Activated CD4-positive, alpha-beta T cell treated with anti-CD3 and anti-CD28 coated beads, Interleukin-2, amount 50 U/mL, for 24 hours (primary cell): ENCODE measurements at regions not wholly inside any gene's neighbourhood (a gene's known extent, or its start where the extent isn't known, plus 50 kb on each side); places are given as distances from the start of the nearest gene placed in this dataset.
"Not testable (repeated sequence)": the region's sequence is repeated elsewhere in the genome, so short reads cannot be mapped to it uniquely, and the experiment has no call there.

Experiments
- DNase-seq, 2 donors: peaks; one replicate each; pipeline ENCODE4 v3.0.0-alpha.2; 2020; ENCODE audit warnings: low read depth in 1 of 2, low spot score in 1 of 2

GRCh38 chr16:55061126-55061525 lies 130.5 kb downstream of the IRX5 start:
- DNase-seq: no peak

- DNase-seq: no peak
Measured at GRCh38 chr16:55062442-55062841, 131.8 kb downstream of the IRX5 start.

GRCh38 chr16:55072976-55073375 lies 142.3 kb downstream of the IRX5 start:
- no peak for DNase-seq

DNA sequence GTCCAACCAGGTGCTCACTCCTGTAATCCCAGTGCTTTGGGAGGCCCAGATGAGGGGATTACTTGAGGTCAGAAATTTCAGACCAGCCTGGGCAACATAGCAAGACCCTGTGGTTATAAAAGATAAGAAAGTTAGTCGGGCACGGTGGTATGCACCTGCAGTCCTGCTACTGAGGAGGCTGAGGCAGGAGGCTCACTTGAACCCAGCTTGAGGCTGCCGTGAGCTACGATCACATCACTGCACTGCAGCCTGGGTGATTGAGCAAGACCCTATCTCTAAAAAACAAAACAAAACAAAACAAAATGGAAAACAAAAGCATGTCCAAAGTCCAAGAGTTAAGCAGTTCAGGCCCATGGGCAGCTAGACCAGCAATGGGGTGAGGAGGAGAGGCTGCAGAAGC lies 143.2 kb downstream of the IRX5 start:
- no peak for DNase-seq

DNA sequence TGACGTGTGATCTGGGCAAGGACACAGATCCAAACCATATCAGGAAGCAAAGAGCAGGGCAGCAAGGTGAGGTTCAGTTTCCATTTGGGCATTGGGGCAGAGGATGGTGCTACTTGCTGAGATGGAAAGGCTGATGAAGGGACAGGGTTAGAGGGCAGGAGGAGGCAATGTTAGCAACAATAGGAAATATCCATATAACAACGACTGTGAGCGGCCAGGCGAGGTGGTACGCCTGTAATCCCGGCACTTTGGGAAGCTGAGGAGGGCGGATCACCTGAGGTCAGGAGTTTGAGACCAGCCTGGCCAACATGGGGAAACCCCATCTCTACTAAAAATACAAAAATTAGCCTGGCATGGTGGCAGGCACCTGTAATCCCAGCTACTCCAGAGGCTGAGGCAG lies 144.5 kb downstream of the IRX5 start:
- DNase-seq: not testable (repeated sequence)

DNA sequence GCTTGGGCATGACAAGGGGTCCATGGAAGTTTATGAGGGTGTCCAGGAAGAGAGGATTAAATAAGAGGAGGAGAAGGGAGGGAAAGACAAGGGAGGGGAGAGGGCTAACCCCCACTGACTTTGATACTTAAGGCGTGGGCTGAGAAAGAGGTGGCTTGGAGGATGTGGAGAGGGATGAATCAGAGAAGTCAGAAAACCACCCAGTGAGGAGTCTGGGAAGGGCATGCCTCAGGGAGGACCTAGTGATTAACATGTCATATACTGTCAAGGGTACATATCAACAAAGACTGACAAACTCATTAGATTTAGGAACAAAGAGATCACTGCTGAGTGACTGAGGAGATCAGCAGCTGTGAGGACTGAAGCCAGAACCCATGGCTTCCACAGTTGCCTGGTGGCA lies 145.4 kb downstream of the IRX5 start:
- no peak for DNase-seq

GRCh38 chr16:55077266-55077665 lies 146.6 kb downstream of the IRX5 start:
- DNase-seq: no peak

DNA sequence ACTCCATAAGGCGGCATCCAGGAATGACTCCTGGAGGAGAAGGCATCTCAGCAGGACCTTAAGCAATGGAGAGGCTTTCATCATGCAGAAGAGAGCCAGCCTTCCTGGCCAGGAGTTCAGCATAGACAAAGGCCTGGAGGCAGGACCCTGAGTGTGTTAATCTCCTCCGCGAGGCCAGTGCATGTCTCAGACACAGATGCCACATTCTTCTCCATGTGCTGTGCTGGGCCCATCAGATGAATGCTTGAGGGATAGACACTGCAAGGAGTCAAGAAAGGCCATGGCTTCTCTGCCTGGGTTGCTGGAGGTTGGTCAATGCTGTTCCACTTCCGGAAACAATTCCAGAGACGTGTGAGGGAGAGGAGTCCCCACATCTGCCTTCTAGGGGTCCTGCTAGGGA lies 147.5 kb downstream of the IRX5 start:
- no peak for DNase-seq

GRCh38 chr16:55078699-55079410 lies 148.2 kb downstream of the IRX5 start:
- DNase-seq: no peak

GRCh38 chr16:55081622-55082590 lies 151.2 kb downstream of the IRX5 start:
- no peak for DNase-seq

DNA sequence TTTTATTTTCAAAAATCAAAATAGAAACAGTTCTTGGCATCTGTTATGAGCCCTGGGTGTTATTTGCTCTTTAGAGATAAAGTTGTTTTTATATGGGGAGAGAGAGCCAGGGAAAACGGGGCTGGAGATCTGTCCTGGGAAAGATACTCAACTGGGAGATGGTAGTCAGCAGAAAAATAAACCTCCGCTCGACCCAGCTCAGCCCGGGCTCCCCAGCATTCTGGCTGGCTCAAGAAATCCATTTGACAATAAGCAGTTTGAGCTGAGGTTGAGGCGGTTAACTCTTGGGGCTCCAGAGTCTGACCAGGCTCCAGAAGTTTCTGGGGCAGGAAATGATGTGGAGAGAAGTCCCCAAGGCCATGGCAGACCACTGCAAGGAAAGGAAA lies 151.9 kb downstream of the IRX5 start:
- no peak for DNase-seq

- DNase-seq: no peak
Measured at GRCh38 chr16:55083052-55083451, 152.4 kb downstream of the IRX5 start.

GRCh38 chr16:55088098-55088497 lies 157.4 kb downstream of the IRX5 start:
- DNase-seq: no peak

DNA sequence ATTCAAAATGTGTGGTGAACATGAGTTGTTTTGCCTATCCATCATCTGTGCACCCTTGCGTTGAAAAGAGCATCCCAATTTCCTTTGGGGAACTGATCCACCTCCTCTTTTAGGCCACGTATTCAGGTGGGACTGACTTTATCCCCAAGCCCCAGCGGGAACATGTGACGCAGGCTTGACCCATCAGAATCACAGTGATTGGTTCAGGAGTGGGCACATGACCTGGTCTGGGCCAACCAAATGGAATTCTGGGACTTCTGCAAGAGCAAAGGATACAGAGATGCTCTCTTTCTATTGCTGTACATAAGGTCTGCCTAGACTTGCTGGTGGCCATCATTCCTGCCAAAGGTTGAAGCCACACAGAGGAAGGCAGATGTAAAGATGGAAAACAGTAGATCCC lies 158.9 kb downstream of the IRX5 start:
- no peak for DNase-seq

- DNase-seq: no peak
Measured at GRCh38 chr16:55091213-55091870, 160.7 kb downstream of the IRX5 start.

DNA sequence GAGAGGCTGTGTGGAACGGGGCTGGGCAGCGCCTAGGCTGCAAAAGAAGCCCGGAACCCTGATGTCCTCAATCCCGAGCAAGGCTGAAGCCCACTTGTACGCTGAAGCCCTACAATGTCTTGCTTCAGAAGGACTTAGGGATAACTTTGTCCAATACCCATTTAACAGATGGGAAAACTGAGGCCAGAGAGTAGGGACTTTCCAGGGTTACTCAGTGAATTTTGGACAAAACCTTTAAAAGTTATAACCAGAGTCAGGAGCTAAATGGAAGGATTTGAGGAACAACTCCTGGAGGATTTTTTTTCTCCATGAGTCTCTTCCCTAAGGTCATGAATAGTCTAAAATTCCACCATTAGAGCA lies 161.2 kb downstream of the IRX5 start:
- no peak for DNase-seq

GRCh38 chr16:55100100-55100499 lies 169.4 kb downstream of the IRX5 start:
- DNase-seq: no peak

- no peak for DNase-seq
Measured at GRCh38 chr16:55101026-55101425, 170.4 kb downstream of the IRX5 start.

DNA sequence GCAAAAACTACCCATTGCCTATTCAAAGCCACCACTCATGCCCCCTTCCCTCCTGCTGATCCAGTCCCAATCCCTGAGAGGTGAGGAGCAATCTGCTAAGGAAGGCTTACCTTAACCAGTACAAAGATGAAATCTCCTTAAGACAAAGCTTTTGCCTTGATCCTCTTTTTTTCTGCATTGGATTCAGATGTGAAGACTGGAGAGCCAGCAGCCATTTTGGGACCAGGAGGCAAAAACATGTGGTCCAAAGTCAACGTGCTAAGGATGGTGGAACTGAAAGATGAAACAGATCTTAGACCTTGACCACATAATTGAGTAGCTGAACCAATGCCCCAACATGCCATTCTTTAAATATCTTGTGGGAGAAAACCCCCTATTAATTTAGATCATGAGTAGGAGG lies 171.4 kb downstream of the IRX5 start:
- no peak for DNase-seq

- no peak for DNase-seq
Measured at GRCh38 chr16:55102531-55102930, 171.9 kb downstream of the IRX5 start.

GRCh38 chr16:55107851-55108250 lies 177.2 kb downstream of the IRX5 start:
- no peak for DNase-seq

GRCh38 chr16:55113210-55113609 lies 182.5 kb downstream of the IRX5 start:
- no peak for DNase-seq
